ENCODE measurements at regions not wholly inside any gene's neighbourhood (a gene's known extent, or its start where the extent isn't known, plus 50 kb on each side); places are given as distances from the start of the nearest gene placed in this dataset.

DNA sequence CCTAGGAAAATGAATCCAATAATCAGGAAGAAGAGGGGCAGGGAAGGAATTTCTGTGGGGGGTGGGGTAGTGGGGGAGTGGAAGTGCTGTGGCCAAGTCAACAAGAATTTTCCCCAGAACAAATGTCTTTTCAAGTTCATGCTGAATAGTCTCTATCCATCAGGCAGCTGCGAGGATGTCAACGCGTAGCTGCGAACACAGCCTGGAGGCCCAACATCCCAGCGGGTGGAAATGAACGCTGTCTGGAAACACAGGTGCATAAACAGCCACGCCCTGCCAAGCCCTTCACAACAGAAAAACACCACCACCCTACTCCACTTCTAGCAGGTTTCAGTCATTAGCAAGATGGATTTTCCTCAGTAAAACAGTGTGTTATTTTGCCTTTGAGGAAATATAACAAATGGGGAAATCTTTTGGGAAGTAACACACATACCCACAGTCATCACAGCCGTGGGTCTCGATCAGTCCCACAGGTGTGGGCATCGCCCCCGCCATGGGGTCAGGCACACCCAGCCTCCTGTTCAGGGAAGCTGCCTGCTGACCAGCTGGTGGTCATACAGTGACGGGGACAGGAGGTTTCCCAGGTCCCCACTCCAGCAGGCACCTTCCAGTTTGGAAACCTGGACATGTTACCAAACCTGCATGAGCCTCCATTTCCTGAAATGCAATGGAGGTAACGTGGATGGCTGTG lies 112.1 kb upstream of the THBS2 start:
- ChIA-PET POLR2A (no interaction called here), RAD21 (ENCODE audit: low non-redundant PET in 1 of 2, low total read pairs in 2 of 2, uncharacterized antibody in 2 of 2, unreplicated experiment in 2 of 2) (no interaction called here), CTCF (no interaction called here)
- H3K9me2 ChIP-seq (ENCODE audit: insufficient read depth), result no peaks in the 10 kb centered on the region
- no peaks in the 10 kb centered on the region for H3K27me3 ChIP-seq (ENCODE audit: insufficient read depth, low read length)
- BruUV-seq (replicated peaks), result no TSS peak
- H3K4me3 ChIP-seq (replicated peaks in 1 of 2; ENCODE audit: low read depth in 1 of 2, low read length in 2 of 2), result no peak overlapping the region
- ATAC-seq (no peak), DNase-seq (ENCODE audit: low read depth, low spot score) (no peak)
- no peaks in the 10 kb centered on the region for H3K4me1 ChIP-seq (ENCODE audit: control insufficient read depth in 1 of 2, insufficient read depth in 2 of 2, low read length in 2 of 2)
- no peaks in the 10 kb centered on the region for H4K20me1 ChIP-seq (ENCODE audit: insufficient read depth)
- H3K9me3 ChIP-seq (ENCODE audit: control insufficient read depth in 1 of 2, insufficient read depth in 1 of 2, low read depth in 1 of 2, low read length in 2 of 2), result no peaks in the 10 kb centered on the region
- no peak overlapping the region for H3K9ac ChIP-seq (ENCODE audit: low read length)
- no peaks in the 10 kb centered on the region for H3K36me3 ChIP-seq (ENCODE audit: control insufficient read depth in 1 of 2, insufficient read depth in 2 of 2, low read length in 2 of 2)
- TF ChIP-seq ELF1 (IDR thresholded peaks at IDR 0.05; ENCODE audit: borderline replicate concordance, low read depth), result no peak
- TF ChIP-seq POLR2AphosphoS5 (IDR thresholded peaks at IDR 0.05; ENCODE audit: low read depth, low read length), result no peak
- no peak for TF ChIP-seq EGR1 (IDR thresholded peaks at IDR 0.05; ENCODE audit: low read depth)
- no peaks in the 10 kb centered on the region for H3K79me2 ChIP-seq (ENCODE audit: insufficient read depth, low read length)
- no peak overlapping the region for H2AFZ ChIP-seq (ENCODE audit: low read depth, low read length, poor library complexity, severe bottlenecking)
- H3K4me2 ChIP-seq (ENCODE audit: low read length), result no peak overlapping the region
- no peak overlapping the region for H3K27ac ChIP-seq (ENCODE audit: low read depth, low read length)
- intact Hi-C loops (cut with micrococcal nuclease), result no loop called here

- intact Hi-C loops (cut with micrococcal nuclease), result no loop called here
- no peaks in the 10 kb centered on the region for H3K9me3 ChIP-seq (ENCODE audit: control insufficient read depth in 1 of 2, insufficient read depth in 1 of 2, low read depth in 1 of 2, low read length in 2 of 2)
- H3K4me3 ChIP-seq (replicated peaks in 1 of 2; ENCODE audit: low read depth in 1 of 2, low read length in 2 of 2), result no peak overlapping the region
- no peaks in the 10 kb centered on the region for H3K9me2 ChIP-seq (ENCODE audit: insufficient read depth)
- BruUV-seq (replicated peaks), result no TSS peak
- H3K9ac ChIP-seq (ENCODE audit: low read length), result no peak overlapping the region
- RAD21 ChIA-PET (ENCODE audit: low non-redundant PET in 1 of 2, low total read pairs in 2 of 2, uncharacterized antibody in 2 of 2, unreplicated experiment in 2 of 2), result no interaction called here
- H4K20me1 ChIP-seq (ENCODE audit: insufficient read depth), result no peaks in the 10 kb centered on the region
- no peak for DNase-seq (ENCODE audit: low read depth, low spot score)
- H3K4me1 ChIP-seq (ENCODE audit: control insufficient read depth in 1 of 2, insufficient read depth in 2 of 2, low read length in 2 of 2), result no peaks in the 10 kb centered on the region
- no peak for ATAC-seq
- no peak overlapping the region for H3K4me2 ChIP-seq (ENCODE audit: low read length)
- no peaks in the 10 kb centered on the region for H3K79me2 ChIP-seq (ENCODE audit: insufficient read depth, low read length)
- TF ChIP-seq FOSL1 (IDR thresholded peaks at IDR 0.05; ENCODE audit: low read depth) (no peak), CEBPB (IDR thresholded peaks at IDR 0.05; ENCODE audit: low read depth) (no peak), ATF3 (IDR thresholded peaks at IDR 0.05) (no peak), REST (IDR thresholded peaks at IDR 0.05; ENCODE audit: low read depth) (no peak), JUND (IDR thresholded peaks at IDR 0.05) (no peak), ELF1 (IDR thresholded peaks at IDR 0.05; ENCODE audit: borderline replicate concordance, low read depth) (no peak), ZFX (IDR thresholded peaks at IDR 0.05) (no peak), EZH2 (IDR thresholded peaks at IDR 0.05) (no peak)
- TF ChIP-seq, protein P1, sequence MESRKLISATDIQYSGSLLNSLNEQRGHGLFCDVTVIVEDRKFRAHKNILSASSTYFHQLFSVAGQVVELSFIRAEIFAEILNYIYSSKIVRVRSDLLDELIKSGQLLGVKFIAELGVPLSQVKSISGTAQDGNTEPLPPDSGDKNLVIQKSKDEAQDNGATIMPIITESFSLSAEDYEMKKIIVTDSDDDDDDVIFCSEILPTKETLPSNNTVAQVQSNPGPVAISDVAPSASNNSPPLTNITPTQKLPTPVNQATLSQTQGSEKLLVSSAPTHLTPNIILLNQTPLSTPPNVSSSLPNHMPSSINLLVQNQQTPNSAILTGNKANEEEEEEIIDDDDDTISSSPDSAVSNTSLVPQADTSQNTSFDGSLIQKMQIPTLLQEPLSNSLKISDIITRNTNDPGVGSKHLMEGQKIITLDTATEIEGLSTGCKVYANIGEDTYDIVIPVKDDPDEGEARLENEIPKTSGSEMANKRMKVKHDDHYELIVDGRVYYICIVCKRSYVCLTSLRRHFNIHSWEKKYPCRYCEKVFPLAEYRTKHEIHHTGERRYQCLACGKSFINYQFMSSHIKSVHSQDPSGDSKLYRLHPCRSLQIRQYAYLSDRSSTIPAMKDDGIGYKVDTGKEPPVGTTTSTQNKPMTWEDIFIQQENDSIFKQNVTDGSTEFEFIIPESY (IDR thresholded peaks at IDR 0.05; ENCODE audit: extremely low read depth, insufficient replicate concordance, low read length), result no peak
- POLR2A ChIA-PET, result no interaction called here
- CTCF ChIA-PET, result no interaction called here
- no peak overlapping the region for H3K27ac ChIP-seq (ENCODE audit: low read depth, low read length)
- H3K36me3 ChIP-seq (ENCODE audit: control insufficient read depth in 1 of 2, insufficient read depth in 2 of 2, low read length in 2 of 2), result no peaks in the 10 kb centered on the region
- H3K27me3 ChIP-seq (ENCODE audit: insufficient read depth, low read length), result no peaks in the 10 kb centered on the region
- H2AFZ ChIP-seq (ENCODE audit: low read depth, low read length, poor library complexity, severe bottlenecking), result no peak overlapping the region
Measured at GRCh38 chr6:169363590-169363989, 109.9 kb upstream of the THBS2 start.
